GM23248 (cell line): ENCODE measurements at regions not wholly inside any gene's neighbourhood (a gene's known extent, or its start where the extent isn't known, plus 50 kb on each side); places are given as distances from the start of the nearest gene placed in this dataset.

ENCODE experiments used
- EZH2 ChIP-seq: fragments of 200-600 bp; sonication (generic); IDR thresholded peaks from 2 replicates; pipeline ENCODE4 v1.6.1; 2018; ENCODE audit warnings: antibody characterized with exemption, mild to moderate bottlenecking; ENCODE audit not compliant: insufficient read depth, poor library complexity, severe bottlenecking
- EZH2phosphoT487 ChIP-seq: fragments of 200-600 bp; sonication (generic); IDR thresholded peaks from 2 replicates; pipeline ENCODE4 v1.6.1; 2018; ENCODE audit warnings: antibody characterized with exemption, moderate library complexity, mild to moderate bottlenecking, low read depth; ENCODE audit not compliant: insufficient read depth

GRCh38 chr7:98687111-98687751, 70.1 kb downstream of the NPTX2 start:
- TF ChIP-seq EZH2 (no peak), EZH2phosphoT487 (no peak)
